ENCODE measurements at regions not wholly inside any gene's neighbourhood (a gene's known extent, or its start where the extent isn't known, plus 50 kb on each side); places are given as distances from the start of the nearest gene placed in this dataset.

DNA sequence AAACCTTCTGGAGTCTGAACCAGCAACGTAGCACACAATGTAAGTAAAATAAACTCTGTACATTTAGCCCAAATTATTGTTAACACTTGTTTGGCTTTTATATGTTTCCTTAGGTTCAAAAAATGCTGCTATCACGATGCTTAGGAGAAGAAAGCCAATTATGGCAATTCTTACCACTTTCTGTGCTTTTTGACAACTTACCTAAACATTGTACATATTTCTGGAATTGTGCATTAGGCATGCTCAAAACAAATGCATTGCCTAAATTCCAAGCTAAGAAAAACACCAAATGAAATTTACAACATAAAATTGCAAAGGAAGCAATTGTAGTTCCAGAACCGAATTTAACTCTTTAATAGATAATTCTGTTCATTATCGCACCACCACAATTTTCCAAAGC lies 585.6 kb upstream of the DSEL start:
- no peak for TF ChIP-seq REST (IDR thresholded peaks at IDR 0.05; ENCODE audit: insufficient read depth in 1 of 2, low read depth in 2 of 2, low read length in 2 of 2)
- no peak for TF ChIP-seq SIN3A (IDR thresholded peaks at IDR 0.05; ENCODE audit: borderline replicate concordance, insufficient read depth, low read length)
- no peak for TF ChIP-seq POLR2AphosphoS5 (IDR thresholded peaks at IDR 0.05; ENCODE audit: low read depth, low read length)
- no peak for TF ChIP-seq FOXP2 (optimal IDR thresholded peaks at IDR 0.05; ENCODE audit: borderline replicate concordance, extremely low read depth, extremely low read length, insufficient read depth)
- no peak for TF ChIP-seq TAF1 (IDR thresholded peaks at IDR 0.05; ENCODE audit: borderline replicate concordance, insufficient read depth, low read length)

- TF ChIP-seq POLR2AphosphoS5 (IDR thresholded peaks at IDR 0.05; ENCODE audit: low read depth, low read length) (no peak), FOXP2 (optimal IDR thresholded peaks at IDR 0.05; ENCODE audit: borderline replicate concordance, extremely low read depth, extremely low read length, insufficient read depth) (no peak), REST (IDR thresholded peaks at IDR 0.05; ENCODE audit: insufficient read depth in 1 of 2, low read depth in 2 of 2, low read length in 2 of 2) (no peak), TAF1 (IDR thresholded peaks at IDR 0.05; ENCODE audit: borderline replicate concordance, insufficient read depth, low read length) (no peak), SIN3A (IDR thresholded peaks at IDR 0.05; ENCODE audit: borderline replicate concordance, insufficient read depth, low read length) (no peak)
These were observed 582.1 kb upstream of the DSEL start for GRCh38 chr18:68098655-68099054.

DNA sequence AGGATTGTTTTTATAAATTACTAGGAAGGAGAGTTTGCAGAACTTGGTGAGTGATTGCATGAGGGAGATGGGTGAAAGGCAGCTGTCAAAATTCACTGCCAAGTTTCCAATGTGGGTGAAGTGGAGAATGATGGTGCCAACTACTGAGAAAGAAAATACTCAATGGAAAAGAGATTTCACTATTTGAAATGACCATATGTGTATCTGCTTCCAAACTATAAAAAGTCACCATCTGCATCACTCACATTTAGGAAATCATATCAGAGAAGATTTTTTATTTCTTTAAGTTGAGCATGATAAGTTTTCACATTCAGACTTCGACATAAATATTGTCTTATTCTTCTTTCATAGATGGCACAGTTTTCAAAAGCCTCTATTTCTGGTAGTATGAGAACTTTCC lies 570.0 kb upstream of the DSEL start:
- TF ChIP-seq POLR2AphosphoS5 (IDR thresholded peaks at IDR 0.05; ENCODE audit: low read depth, low read length), result no peak

GRCh38 chr18:68085251-68085650 lies 568.7 kb upstream of the DSEL start:
- no peak for TF ChIP-seq TAF1 (IDR thresholded peaks at IDR 0.05; ENCODE audit: borderline replicate concordance, insufficient read depth, low read length)
- TF ChIP-seq FOXP2 (optimal IDR thresholded peaks at IDR 0.05; ENCODE audit: borderline replicate concordance, extremely low read depth, extremely low read length, insufficient read depth), result no peak
- TF ChIP-seq POLR2AphosphoS5 (IDR thresholded peaks at IDR 0.05; ENCODE audit: low read depth, low read length), result no peak
- no peak for TF ChIP-seq SIN3A (IDR thresholded peaks at IDR 0.05; ENCODE audit: borderline replicate concordance, insufficient read depth, low read length)
- TF ChIP-seq REST (IDR thresholded peaks at IDR 0.05; ENCODE audit: insufficient read depth in 1 of 2, low read depth in 2 of 2, low read length in 2 of 2), result no peak

- TF ChIP-seq SIN3A (IDR thresholded peaks at IDR 0.05; ENCODE audit: borderline replicate concordance, insufficient read depth, low read length) (no peak), REST (IDR thresholded peaks at IDR 0.05; ENCODE audit: insufficient read depth in 1 of 2, low read depth in 2 of 2, low read length in 2 of 2) (no peak), TAF1 (IDR thresholded peaks at IDR 0.05; ENCODE audit: borderline replicate concordance, insufficient read depth, low read length) (no peak)
These were observed 567.3 kb upstream of the DSEL start for GRCh38 chr18:68083776-68084175.
